HCT116 (cell line): ENCODE measurements at regions not wholly inside any gene's neighbourhood (a gene's known extent, or its start where the extent isn't known, plus 50 kb on each side); places are given as distances from the start of the nearest gene placed in this dataset.

ENCODE experiments used
- CEBPB ChIP-seq: IDR thresholded peaks from 2 replicates; pipeline ENCODE4 v1.6.1; 2012; ENCODE audit warnings: low read depth
- CTCF ChIP-seq, 3 experiments: fragments of 200-600 bp in 1 of 3; sonication (generic) in 1 of 3; IDR thresholded peaks in 2 of 3; conservative IDR thresholded peaks in 1 of 3; 2 replicates each; pipeline ENCODE4 v1.5.1; 2012 to 2017; ENCODE audit warnings: low read depth in 2 of 3, low read length in 2 of 3, antibody characterized with exemption in 1 of 3, borderline replicate concordance in 1 of 3, control low read depth in 1 of 3, mild to moderate bottlenecking in 1 of 3, mixed read lengths in 1 of 3, mixed run types in 1 of 3, moderate library complexity in 1 of 3; ENCODE audit not compliant: insufficient read depth in 1 of 3
- EZH2 ChIP-seq: fragments of 200-600 bp; sonication (generic); IDR thresholded peaks from 2 replicates; pipeline ENCODE4 v1.6.1; 2017; ENCODE audit warnings: antibody characterized with exemption, mixed run types
- EZH2phosphoT487 ChIP-seq: fragments of 200-600 bp; IDR thresholded peaks from 2 replicates; pipeline ENCODE4 v1.6.1; 2018; ENCODE audit warnings: antibody characterized with exemption, borderline replicate concordance
- MAX ChIP-seq: IDR thresholded peaks from 2 replicates; pipeline ENCODE4 v1.6.1; 2012
- POLR2A ChIP-seq: IDR thresholded peaks from 2 replicates; pipeline ENCODE4 v1.7.0; 2011; ENCODE audit warnings: borderline replicate concordance; ENCODE audit not compliant: insufficient read depth, insufficient read length; ENCODE audit errors: extremely low read depth
- RAD21 ChIP-seq: IDR thresholded peaks from 2 replicates; pipeline ENCODE4 v1.6.1; 2012; ENCODE audit warnings: low read depth, mild to moderate bottlenecking
- REST ChIP-seq: IDR thresholded peaks from 2 replicates; pipeline ENCODE4 v1.6.1; 2012; ENCODE audit warnings: low read depth
- SIN3A ChIP-seq: IDR thresholded peaks from 2 replicates; pipeline ENCODE4 v1.6.1; 2012; ENCODE audit warnings: low read depth
- SP1 ChIP-seq: IDR thresholded peaks from 2 replicates; pipeline ENCODE4 v1.6.1; 2012; ENCODE audit warnings: low read depth
- YY1 ChIP-seq: IDR thresholded peaks from 2 replicates; pipeline ENCODE4 v1.6.1; 2011; ENCODE audit warnings: low read length, low read depth, moderate library complexity, mild to moderate bottlenecking; ENCODE audit not compliant: insufficient replicate concordance; ENCODE audit errors: extremely low read depth

GRCh38 chr10:64358907-64359306 lies 837.7 kb downstream of the REEP3 start:
- TF ChIP-seq CTCF (IDR thresholded peaks at IDR 0.05 in 2 of 3, conservative IDR thresholded peaks at IDR 0.05 in 1 of 3; ENCODE audit: borderline replicate concordance in 1 of 3, insufficient read depth in 1 of 3, low read depth in 2 of 3, low read length in 2 of 3) (no peak), POLR2A (no peak), REST (no peak), EZH2 (no peak), RAD21 (no peak), SP1 (no peak), MAX (no peak), EZH2phosphoT487 (no peak), SIN3A (no peak), YY1 (no peak), CEBPB (no peak)
